ENCODE measurements at regions not wholly inside any gene's neighbourhood (a gene's known extent, or its start where the extent isn't known, plus 50 kb on each side); places are given as distances from the start of the nearest gene placed in this dataset.

DNA sequence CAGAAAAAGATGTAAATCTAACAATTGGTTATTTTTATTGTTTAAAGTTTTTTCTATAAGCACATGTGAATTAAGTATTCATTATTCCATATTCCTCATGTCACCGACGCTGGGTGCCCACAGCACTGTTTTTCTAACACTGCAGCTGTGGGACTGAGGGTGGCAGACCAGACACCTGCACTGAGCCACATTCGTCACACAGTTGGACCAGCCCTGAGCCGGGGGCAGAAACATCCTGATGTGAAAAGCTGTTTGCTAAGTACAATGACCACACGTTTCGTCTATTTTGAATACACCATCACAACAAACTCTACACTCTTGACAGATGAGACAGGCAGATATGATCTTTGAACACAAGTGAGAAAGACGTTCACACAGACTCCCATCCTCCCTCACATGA, 749.5 kb downstream of the KCNJ18 start:
- DNase-seq (ENCODE audit: low read depth) = no peak

DNA sequence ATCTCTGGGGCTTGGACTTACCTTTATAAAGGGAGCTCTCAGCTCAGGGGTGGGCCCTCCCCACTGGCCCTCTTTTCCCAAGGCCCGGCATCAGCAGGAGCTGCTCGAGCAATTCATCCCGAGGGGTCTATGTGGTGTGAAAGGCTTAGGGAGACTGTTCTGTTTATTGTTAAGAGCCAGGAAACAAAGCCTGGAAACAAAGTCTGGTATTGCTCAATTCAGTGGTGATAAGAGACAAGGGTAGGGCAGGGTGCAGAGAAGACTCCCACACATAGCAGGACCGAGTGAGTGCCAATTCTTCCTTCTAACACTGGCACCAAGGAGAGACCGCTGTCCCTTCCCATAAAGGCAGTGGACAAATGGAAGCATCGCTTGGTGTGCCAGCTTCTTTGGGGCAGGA, 750.7 kb downstream of the KCNJ18 start:
- no peak for DNase-seq (ENCODE audit: low read depth)

DNA sequence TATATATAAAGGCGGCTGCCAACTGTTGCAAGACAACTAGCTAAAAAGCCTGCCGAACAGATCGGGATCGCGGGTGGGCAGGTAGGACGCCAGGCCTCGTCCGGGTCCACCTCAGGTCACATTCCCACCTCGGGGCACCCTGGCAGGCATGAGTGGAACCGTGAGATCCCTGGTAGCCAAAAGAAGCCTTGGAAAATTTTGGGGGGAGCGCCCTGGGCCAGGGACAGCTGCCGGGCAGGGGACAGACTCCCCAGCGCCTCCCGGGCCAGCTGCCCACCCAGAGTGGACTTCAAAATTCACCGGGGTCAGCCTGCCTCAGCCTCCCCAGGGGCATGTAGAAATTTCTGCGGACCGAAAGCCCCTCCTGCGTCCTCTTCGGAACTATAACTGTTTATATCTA, 760.9 kb downstream of the KCNJ18 start:
- DNase-seq (ENCODE audit: low read depth) = no peak

DNA sequence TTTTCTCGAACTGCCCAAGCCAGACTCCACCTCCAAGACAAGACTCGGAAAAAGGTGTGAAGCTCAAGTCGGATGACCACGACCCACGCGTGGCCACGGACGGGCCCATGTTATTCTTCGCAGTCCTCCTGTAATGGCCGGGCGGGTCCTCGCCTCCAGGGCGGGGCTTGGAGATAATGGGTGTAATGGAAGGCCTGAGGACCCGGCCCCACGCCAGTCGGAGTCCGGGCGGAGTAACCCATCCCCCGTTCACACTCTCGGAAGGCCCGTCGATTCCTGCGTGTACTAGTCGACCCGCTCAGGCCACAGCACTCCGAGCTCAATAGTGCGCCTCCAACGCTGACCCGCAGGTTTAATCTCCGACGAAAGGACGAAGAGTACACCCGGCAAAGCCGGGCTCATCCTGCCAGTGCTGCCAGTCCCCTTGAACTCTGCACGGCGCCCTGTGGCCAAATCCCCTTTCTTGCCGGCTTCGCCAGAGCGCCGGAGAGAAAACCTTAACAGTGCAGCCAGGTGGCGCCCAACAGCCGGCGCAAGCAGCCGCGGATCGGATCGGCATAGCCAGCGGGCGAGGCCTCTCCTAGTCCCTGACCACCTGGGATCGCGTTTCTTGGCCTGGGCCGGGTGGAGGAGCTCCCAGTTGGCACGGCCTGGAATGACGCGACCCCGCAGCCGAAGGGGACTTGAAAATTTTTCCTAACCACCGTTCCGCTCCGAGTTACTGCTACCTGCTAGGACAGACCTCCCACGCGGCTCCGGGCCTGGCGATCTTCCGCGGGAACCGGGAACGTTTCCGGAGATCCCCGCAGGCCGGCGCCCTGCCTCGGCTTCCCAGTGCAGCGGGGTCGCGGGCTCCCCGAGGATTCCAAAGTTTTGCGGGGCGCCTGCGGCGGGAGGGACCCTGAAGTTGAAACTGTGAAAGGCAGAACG, 762.0 kb downstream of the KCNJ18 start:
- DNase-seq (ENCODE audit: low read depth) = no peak

DNA sequence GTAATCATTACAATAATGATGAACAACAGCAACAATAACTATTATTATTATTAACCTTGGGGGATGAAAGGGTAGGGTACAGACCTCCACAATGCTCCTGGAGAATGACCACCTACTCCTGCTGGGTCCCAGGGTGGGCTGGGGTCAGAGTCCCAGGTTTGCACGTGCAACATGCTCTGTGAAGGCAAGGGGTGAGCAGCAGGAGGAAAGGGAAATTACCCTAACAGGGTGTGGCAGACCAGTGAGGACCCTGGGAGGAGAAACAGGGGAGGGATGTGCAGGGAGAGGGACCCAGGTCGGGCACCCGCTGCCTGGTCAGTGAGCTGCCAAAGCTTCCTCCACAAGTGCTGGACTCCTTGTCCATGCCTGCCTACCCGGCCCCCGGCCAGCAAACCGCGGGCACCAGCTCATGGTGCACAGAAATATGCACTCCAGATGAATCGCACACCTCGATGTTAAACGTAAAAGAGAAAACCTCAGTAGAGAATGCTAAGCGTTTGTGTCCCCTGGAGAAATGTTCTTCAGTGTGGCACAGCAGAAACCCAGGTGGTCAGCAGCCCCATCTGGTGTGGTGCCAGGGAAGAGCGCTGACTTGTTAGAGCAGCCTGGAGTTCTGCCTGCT, 767.1 kb downstream of the KCNJ18 start:
- no peak for DNase-seq (ENCODE audit: low read depth)

DNA sequence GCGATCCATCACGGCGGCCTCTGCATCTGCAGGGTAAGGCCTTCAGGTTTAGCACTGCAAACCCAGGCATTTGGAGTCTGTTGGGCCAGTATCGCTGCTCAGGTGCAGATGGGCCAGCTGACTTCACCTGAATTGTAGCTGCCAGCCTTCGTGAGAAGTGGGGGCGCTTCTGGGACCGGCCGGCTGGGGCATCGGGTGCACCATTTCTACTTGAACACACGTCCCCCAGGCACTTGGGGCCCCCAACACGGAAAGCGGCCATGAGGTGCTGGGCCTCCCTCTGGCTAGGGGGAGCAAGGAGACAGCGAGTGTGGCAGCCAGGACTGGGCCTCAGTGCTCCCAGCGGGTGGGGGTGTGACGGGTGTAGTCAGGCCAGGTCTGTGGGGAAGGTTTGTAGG, 767.6 kb downstream of the KCNJ18 start:
- no peak for DNase-seq (ENCODE audit: low read depth)

DNA sequence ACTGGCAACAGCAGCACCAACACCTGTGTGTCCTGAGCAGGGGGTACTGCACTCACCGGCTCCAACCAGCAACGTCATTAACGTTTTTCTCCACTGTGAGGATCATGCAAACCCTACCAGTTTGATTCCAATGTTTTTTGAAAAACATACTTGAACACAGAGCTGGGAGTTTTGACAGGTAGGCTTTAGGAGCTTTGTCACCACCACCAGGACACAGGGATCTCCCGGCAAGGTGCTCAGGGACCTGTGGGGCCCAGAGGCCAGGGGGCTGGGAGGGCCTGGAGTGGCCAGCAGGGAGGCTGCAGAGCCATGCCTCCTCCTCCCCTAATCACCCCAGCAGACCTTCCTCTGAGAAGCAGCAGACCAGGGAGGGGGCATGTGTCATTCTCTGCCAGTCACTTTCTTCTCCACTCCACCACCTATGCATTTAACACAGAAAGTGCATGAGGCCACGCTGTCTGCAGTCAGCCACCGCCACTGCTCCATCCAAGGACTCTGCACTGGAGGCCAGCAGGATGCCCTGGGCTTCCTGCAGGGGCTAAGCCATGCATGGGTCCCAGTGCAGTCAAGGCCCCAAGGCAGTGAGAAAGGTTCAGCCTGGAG, 768.2 kb downstream of the KCNJ18 start:
- no peak for DNase-seq (ENCODE audit: low read depth)

DNA sequence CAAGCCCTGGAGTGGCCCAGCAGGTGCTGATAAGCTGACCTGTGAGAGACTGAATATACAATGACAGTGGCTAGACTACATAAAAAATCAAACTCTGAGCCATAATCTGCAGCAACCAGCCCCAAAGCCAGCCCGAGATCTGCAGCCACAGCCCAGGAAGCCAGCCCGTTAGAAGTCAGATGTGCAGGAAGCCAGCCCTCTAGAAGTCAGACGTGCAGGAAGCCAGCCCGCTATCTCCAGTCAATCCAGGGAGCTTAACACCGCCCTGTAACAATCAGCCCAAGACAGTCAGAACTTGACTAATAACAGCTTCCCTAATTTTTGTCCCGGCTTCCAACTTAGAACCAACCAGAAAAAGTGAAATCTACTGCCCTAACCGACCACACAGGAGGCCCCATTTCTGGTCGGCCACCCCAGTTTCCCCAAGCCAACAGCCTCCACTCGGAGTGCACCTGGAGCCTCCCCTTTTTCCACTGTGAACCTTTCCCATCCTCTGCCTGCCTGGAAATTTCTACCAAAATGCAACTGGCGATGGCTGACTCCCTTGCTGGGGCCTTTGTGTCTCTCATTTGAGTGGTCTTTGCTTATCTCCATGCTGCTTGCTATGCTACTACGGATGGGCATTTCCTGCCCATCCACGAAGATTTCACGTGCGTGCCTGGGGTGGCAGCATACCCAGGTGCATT, 769.3 kb downstream of the KCNJ18 start:
- peak; percentile 85 for DNase-seq (ENCODE audit: low read depth)

DNA sequence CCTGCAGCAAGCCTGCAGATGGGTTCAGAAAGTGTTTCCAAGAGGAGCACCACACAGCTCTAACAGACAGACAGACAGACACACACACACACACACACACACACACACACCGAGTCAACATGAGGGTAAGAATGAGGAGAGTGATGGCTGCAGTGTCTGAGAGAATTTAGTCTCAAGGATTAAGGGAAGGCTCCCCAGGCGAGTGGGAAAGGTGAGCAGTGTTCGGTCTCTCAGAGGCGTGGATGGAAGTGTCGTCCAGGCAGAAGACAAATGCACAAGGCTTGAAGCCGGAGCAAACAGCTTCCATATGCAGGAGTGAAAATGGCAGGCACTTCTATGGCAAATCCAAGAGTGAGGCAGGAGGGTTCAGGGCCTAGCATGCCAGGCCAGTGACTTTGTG, 770.1 kb downstream of the KCNJ18 start:
- no peak for DNase-seq (ENCODE audit: low read depth)

DNA sequence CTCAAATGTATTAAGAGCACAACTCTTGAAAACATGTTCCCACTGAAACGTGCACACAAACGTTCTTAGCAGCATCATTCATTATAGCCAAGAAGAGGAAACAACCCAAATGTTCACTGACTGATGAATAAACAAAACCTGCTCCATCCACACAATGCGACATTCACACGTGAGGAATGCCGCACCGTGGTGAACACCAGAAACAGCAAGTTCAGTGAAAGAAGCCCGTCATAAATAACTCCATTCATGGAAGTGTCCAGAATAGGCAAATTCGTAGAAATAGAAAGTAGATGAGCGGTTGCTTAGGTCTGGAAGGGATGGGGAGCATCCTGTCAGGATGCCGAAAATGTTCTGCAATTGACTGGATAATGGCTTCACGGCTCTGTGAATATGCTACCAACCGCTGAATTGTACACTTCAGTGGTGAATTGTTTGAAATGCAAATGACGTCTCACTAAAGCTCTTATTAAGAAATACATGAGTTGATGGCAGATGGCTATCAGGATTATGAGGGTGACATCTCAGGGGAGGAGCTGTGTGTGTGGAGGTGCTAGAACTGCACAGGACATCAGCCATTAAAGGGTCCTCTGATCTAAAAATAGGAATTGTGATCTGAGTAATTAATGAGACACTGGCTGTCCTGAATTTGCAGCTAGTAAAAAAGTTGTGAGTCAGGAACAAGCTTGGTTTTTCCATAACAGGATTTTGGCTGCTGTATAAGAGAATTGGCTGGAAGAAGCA, 771.0 kb downstream of the KCNJ18 start:
- DNase-seq (ENCODE audit: low read depth) = no peak

DNA sequence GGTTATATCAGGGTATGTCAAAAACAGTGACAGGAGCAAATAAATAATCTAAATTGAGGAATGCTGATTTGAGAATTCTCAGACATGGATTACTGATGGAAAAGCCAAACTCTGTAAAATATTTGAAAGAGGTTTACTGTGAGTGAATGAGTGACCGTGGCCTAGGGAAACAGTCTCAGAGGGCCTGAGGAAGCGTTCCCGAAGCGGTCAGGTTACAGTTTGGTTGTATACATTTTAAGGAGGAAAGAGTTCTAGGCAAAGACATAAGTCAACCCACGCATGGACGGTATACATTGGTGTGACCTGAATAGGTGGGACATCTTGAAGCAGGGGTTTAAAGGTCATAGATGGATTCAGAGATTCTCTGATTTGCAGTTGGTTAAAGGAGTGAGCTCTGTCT, 771.7 kb downstream of the KCNJ18 start:
- DNase-seq (ENCODE audit: low read depth) = no peak

DNA sequence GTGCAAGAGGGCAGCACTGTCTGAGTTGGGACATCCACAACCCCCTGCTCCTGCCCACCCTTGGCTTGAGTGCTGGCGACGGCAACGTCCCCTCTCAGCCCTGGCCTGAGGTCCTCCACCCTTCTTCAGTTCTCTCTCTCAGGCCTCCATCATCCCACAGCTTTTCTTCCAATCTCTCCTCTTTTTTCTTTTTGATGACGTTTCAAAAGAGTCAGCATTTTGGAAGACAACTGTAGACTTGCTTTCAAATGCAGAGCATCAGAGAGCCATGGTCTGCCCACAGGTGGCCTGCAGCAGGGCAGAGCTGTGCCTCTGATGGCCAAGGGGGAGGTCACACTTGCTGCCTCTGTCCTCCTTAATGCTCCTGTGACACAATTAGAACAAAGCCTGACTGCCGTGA, 775.4 kb downstream of the KCNJ18 start:
- DNase-seq (ENCODE audit: low read depth) = no peak

DNA sequence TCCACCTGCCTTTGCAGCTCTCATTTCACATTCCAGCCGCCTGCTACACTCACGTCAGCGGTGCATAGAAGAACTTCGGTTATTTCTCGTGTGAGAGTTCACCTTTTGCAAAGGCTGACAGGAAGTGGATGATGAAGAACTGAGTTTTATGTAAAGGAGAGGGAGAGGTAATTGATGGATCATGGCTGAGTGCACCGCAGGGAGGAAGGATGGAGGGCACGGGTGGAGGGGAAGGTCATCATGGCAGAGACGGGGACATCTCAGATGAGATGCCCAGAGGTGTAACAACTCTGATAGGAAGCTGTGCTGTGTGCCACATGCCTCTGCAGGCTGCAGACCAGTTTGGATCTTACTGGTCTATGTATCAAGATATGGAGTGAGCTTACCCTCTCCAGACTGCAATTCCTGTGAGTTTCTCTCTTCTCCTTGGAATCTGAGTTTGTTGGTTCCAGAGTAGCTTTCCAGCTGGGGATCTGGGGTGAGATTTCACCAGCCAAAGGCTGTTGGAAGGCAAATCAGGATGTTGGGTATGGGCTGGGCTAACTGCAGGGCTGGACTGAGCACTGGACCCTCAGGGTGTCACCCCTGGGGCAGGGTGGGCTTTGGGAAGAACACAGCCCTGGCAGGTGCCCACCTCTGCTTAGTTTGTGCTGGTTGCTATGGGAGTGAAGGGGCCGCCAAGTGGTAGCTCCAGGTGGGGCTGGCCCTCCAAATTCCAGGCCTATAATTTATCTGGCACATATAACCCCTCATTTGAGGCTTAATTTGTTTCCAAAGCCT, 777.0 kb downstream of the KCNJ18 start:
- no peak for DNase-seq (ENCODE audit: low read depth)

DNA sequence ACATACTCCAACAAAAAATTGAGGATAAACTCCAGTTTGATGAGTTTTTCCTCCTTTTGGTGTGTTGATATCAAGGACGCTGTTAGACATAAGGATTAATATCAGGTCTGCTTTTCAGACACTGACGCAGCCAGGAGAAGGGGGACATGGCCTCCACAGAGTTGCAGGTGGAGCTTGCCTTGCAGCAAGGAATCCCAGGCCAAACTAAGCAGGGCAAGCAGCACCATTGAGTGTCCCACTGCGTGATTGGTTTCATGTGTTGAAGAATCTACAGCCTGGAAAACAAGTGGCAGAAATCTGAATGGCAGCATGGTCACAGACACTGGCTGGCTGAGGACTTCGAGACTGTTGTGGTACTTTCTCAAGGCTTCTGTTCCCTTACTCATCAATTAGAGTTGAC, 777.6 kb downstream of the KCNJ18 start:
- DNase-seq (ENCODE audit: low read depth) = no peak

DNA sequence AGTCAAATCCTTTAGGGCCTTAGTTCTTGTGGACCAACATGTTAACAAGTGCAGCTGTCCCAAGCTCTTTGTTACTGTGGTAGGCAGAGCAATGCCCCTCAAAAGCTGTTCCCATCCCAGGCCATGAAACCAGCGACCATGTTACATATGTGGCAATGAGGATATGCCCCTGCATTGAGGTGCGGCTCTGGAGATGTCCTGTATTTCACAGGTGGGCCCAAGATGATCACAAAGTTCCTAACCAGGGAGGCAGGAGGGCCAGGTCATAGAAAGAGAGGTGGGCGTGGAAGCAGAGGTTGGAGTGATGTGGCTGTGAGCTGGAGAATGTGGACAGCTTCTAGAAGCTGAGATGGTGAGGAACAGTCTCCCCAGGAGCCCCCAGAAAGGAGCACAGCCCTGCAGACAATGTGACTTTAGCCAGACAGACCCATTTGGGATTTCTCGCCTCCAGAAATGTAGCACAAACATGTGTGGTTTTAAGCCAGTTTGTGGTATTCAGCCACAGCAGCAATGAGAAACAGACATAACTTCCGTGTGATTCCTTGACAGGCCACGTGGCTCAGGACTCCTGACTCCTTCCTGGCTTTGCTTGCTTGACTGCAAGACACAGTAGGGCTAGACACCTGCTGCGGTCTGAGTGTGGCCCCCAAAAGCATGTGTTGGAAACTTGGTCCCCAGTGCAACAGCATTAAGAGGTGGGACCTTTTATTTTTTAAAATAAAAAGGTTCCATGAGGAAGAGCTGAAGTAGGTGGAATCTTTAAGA, 778.3 kb downstream of the KCNJ18 start:
- DNase-seq (ENCODE audit: low read depth) = no peak

DNA sequence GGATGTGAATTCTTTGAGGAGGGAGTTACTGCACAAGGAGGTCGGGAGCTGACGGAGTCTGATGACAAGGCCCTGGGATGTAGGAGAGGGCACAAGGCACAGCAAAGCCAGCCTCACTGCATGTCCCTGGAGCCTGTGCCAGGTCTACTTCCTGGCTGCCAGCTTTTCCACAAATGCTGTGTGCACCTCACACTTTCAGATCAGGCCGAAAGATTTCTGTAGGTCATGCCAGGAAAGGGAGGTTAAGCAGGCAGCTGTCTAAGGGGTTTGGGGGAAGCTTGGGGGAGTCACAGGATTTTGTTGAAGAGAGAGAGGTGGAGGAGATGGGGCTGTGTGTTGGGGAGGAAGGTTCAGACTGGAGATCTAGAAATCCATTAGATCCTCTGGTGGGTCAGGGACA, 792.5 kb downstream of the KCNJ18 start:
- no peak for DNase-seq (ENCODE audit: low read depth)

DNA sequence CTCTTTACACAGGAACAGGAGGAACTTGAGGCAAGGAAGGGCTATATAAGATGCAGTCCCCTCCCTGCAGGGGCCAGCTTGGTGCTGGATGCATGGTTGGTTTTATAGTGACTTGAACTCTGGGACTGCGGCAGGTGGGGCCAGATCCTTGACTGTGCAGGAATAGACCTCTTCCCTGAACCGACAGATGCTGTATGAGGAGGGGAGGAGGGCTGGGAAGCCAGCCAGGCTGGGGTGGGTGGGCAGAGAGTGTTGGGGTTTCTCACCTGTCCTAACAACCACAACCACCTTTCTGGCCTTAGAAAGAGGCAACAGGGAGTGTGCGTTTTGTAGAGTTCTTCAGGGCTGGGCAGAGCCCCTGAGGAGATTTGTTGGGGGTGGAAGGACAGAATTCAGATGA, 798.1 kb downstream of the KCNJ18 start:
- no peak for DNase-seq (ENCODE audit: low read depth)

DNA sequence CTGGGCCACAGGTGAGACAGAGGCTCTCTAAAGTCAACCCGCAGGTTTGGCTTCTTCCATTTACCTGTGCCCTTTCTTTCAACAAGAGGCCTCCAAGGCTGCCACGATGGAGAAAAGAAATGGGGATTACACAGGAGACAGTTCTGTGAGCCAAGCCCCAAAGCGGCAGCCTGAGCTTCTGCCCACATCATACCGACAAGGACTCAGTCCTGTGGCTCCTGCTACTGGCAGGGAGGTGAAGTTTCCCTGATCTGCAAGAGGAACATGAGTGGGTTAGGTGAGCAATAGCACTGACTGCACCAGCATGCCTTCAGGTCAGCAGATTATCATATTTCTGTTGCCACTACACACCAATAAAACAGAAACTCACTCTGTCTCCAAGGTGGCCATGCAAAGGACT, 800.0 kb downstream of the KCNJ18 start:
- DNase-seq (ENCODE audit: low read depth) = peak; percentile 20

DNA sequence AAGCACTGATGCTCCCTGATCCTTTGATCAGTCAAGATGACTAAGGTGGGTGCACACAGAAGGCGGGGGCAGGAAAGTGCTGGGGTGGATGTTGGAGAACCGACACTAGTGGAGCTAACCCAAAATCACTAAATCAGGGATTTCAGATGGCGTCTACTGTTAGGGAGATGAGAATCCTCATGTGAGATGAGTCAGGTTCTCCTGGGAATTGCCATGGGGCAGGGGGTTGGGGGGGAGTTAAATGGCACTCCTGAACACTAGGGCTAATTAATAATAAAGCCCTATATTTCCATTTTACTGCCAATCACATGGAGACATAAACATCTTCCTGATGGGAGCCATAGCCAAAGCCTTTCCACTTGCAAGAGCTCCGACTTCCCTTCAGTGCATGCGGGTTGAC, 804.1 kb downstream of the KCNJ18 start:
- DNase-seq (ENCODE audit: low read depth) = no peak

DNA sequence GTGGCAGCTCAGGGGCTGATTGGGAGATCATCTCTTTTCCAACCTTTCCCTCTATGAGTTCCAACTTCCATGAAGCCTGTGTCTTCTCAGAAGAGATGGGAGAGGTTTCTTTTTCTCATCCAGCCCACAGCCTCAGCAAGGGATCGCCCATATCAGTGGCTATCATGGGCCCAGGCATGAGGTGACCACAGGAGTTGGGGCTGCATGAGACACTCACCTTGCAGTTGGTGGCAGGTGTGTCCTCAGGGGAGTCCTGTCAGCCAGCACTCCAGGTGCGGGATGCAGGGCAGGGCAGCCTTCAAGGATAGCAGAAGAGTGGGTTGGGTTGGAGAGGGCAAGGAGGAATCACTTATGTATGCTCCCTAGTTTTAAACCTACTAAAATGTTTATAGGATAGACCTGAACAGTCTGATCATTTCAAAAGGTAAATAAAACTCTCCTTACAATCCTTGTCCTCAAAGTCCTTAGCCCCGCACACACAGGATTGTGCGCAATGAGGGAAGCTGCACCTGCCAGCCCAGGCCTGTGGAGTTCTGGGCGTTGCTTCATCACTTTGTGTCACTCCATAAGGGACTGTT, 811.1 kb downstream of the KCNJ18 start:
- DNase-seq (ENCODE audit: low read depth) = no peak
